CD1c-positive myeloid dendritic cell (primary cell): ENCODE measurements at regions not wholly inside any gene's neighbourhood (a gene's known extent, or its start where the extent isn't known, plus 50 kb on each side); places are given as distances from the start of the nearest gene placed in this dataset.

ENCODE experiments used
- DNase-seq: peaks from one replicate; pipeline ENCODE4 v3.0.0-alpha.2; 2016; ENCODE audit errors: extremely low spot score

DNA sequence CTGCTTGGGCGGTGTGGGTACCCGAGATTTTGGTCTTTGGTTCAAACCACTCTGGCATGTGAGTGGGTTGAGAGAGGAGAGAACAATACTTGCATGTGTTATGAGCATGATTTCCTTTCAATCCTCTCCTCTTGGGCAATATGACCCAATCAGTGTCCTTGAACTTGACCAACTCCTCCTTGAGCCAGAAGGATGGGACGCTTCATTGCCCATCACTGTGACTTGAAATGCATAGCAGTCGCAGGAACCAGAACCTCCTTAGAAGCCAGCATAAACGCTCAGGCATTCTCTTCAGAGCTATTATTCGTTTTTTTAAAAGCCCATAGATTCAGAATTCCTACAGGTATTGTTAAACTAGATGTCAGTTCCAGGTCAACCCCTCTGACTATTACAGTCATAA is 367.4 kb downstream of the HAPSTR1 start:
- no peak for DNase-seq

DNA sequence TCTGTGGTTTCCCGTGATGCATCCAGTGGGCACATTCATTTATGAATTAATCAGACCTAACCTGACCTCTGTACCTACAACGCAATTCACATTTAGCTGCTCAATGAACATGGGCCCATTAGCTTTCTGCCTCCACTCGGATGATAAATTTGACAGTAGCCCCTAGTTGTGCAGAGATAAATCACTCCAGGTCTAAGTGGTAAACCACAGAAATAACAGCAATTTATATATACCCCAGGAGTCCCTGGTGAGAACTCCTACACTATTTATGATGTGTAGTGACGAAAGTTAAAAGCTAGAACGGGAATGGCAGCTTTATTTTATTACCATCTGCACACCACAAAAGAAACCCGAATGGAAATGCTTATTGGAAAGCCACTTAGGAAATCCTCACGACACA is 371.5 kb downstream of the HAPSTR1 start:
- DNase-seq: no peak

DNA sequence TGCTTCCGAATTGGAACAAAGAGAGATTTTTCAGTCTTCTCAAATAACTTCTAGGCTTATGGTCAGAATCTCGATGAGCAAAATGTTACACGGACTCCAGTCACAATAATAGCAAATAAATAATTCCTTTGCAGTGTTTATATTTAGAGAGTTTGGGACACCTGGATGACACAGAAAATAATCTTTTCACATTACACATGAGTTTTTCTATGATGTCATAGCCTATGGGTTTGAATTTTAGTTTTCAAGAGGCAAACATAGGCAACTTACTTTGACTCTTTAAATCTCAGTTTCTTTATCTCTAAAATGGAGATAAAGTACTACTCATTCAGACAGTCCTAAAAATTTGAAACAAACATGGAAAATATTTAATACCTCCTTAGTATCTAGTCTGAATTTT is 372.0 kb downstream of the HAPSTR1 start:
- DNase-seq: no peak

DNA sequence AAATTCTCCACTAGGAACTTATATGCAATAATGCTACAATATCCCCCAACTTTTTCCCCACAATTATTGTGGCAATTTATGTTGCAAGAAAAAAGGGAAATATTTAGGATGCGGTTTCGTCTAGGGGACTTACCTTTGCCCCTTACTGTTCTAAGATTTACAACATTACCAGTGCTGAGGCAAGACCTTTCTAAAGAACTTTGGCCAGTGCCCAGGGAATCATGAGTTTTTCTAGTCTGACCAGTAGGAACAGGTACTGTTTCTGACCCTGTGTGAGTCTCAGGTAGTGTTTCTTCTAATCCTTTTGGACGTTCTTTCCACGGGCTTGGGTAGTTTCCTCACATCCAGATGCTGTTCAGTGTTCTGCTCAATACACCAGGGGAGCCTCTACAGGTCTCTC is 373.7 kb downstream of the HAPSTR1 start:
- DNase-seq: no peak

- DNase-seq: no peak
These were observed 378.1 kb downstream of the HAPSTR1 start for GRCh38 chr16:9469512-9469911.

DNA sequence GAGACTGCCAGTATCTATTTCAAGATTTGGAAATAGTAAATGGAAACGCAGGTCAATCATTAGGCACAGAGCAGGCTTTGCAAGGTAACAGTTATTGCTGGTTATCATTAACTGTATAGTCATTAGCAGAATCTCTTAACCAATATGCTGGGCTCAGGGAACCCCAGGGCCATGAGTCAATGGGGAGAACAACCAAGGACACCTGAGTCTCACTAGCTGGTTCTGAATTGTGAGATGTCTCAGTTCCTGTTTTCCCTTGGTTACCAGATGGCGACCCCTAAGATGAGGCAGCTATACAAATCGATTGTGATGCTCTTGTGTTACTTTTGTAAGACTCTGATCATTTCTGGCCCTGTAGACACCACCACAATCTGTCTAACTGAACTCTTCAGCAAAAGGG is 385.3 kb downstream of the HAPSTR1 start:
- no peak for DNase-seq

- DNase-seq: no peak
These were observed 387.6 kb downstream of the HAPSTR1 start for GRCh38 chr16:9479008-9479407.

GRCh38 chr16:9480503-9480902 is 389.1 kb downstream of the HAPSTR1 start:
- no peak for DNase-seq

GRCh38 chr16:9481747-9482730 is 390.6 kb downstream of the HAPSTR1 start:
- DNase-seq: no peak

GRCh38 chr16:9484426-9484825 is 393.0 kb downstream of the HAPSTR1 start:
- DNase-seq: no peak

- DNase-seq: no peak
These were observed 393.4 kb downstream of the HAPSTR1 start for GRCh38 chr16:9484881-9485280.

DNA sequence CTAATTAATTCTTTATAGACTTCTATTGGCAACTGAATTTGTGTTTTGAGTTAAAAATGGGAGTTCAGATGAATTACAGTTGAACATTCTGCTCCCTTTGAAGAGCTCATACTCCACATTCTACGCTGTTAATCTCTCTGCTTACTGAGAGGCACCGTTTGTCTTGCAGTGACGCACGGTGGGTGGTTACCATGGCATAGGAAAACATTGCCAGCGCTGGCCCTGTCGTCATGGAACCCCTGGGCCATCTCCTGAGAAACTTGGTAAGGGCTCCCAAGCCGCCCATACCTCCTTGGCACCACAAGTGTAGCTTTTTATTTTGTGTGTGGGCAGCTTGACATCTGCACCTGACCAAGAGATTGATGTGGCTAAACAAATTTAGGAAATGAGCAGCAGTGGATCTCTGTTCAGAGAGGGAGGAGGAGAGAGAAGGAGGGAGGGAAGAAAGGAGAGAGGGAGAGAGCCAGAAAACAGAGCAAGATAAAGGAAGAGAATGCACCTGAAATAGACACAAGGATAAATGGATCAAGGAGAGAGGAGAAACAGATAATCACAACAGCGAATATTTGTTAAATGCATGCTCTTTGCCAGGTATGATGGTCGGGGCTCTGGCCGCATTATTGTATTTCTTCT is 398.5 kb downstream of the HAPSTR1 start:
- DNase-seq: no peak

GRCh38 chr16:9495824-9496223 is 404.4 kb downstream of the HAPSTR1 start:
- DNase-seq: no peak

GRCh38 chr16:9497750-9498149 is 406.3 kb downstream of the HAPSTR1 start:
- DNase-seq: no peak

DNA sequence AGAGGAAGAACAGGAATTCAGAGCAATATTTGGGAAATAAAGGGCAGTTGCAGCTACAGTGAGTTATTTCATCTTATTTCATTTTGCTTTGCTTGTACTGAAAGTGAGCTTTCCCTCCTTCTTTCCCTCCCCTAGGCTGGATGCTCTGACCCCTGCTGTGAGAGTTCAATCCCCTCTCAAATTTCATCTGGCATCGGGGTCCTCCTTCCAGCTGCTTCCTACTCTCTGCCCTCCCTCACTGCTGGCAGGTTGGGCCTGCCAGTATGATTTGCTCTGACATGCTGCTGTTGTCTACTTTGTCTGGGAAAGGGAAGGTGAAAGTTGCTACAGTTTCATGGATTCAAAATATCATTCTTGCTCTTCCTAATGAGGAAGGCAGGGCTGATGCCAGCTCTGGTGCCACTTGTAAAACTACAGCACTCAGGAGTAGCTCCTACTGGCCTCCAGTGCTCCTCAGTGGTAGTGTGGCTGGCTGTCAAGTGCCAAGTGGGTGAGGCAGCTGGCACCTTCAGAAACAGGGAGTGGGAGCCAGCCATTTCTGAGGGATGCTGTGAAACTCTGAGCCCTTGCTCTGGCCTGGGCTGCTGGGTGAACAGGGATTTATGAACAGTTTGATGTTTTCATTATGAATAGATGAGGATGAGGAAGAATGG is 408.6 kb downstream of the HAPSTR1 start:
- DNase-seq: no peak

- no peak for DNase-seq
These were observed 409.4 kb downstream of the HAPSTR1 start for GRCh38 chr16:9500872-9501271.

DNA sequence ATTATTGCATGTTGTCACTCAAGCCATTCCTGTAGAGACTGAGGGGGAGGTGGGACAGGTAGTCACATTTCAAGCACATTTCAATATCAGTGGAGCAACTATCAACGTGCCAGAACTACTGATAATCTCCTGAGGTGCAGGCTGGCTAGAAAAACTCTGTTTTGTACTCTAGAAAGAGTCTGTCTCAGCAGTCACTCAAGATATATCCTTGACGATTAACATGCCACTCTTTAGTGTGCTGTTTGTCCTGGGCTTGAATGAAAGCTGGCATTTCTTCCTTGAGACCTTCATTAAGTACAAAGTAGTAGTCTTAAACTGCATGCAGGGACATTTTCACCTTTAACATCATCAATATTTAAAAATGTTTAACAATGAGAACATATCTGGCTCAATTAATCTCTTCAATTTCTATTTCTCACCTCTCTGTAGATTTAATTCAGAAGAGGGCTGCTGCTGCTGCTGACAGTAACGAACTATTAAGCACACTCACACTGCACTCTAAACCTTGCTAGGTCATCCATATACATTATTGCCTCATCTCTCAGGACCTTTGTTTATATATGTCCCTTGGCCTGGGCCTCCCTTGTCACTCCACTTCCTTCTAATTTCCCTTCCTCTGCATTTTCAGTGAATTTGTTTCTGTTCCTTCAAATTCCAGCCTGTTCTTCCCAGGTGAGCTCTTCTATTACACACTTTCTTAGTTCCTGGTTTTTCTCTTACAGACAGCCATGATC is 412.0 kb downstream of the HAPSTR1 start:
- DNase-seq: no peak

GRCh38 chr16:9508328-9508936 is 417.0 kb downstream of the HAPSTR1 start:
- DNase-seq: no peak

- no peak for DNase-seq
These were observed 418.2 kb downstream of the HAPSTR1 start for GRCh38 chr16:9509663-9510062.

GRCh38 chr16:9511389-9511788 is 419.9 kb downstream of the HAPSTR1 start:
- DNase-seq: no peak

DNA sequence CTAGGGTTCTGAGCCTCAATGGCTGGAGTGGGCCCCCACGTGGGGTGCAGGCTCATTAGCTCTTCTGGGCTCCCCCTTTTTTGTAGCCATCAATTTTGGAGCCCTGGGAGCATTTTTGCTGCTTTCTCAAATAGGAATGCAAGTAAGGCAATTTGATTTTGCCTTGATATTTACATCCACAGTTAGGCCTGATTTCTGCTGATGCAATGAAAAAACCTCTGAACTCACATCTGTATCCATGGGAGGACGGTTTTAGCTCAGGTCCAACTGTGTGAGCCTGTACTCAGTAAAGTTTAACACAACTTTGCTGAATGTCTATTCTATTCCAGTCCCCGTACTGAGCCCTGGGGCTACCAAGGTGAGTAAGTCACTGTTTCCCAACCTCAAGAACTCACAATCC is 425.0 kb downstream of the HAPSTR1 start:
- DNase-seq: no peak

GRCh38 chr16:9518051-9518450 is 426.6 kb downstream of the HAPSTR1 start:
- DNase-seq: no peak
